ENCODE measurements at regions not wholly inside any gene's neighbourhood (a gene's known extent, or its start where the extent isn't known, plus 50 kb on each side); places are given as distances from the start of the nearest gene placed in this dataset.

DNA sequence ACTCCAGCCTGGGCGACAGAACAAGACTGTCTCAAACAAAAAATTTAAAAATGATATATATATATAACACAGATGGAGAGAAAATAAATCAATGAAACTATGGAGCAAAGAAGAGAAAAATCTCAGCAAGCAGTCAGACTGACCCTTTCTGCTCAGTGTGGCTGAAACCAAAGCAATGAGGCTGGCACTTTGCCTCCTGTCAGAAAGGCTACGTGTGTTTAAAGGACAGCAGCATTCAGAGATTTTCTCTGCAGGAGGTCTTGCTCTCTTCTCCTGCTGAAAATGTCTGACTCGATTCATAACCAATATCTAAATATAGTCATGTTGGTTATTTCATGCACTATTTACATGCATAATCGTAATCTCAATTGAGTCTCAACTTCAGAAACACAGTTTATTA lies 527.0 kb upstream of the JARID2 start:
- TF ChIP-seq, protein P1, sequence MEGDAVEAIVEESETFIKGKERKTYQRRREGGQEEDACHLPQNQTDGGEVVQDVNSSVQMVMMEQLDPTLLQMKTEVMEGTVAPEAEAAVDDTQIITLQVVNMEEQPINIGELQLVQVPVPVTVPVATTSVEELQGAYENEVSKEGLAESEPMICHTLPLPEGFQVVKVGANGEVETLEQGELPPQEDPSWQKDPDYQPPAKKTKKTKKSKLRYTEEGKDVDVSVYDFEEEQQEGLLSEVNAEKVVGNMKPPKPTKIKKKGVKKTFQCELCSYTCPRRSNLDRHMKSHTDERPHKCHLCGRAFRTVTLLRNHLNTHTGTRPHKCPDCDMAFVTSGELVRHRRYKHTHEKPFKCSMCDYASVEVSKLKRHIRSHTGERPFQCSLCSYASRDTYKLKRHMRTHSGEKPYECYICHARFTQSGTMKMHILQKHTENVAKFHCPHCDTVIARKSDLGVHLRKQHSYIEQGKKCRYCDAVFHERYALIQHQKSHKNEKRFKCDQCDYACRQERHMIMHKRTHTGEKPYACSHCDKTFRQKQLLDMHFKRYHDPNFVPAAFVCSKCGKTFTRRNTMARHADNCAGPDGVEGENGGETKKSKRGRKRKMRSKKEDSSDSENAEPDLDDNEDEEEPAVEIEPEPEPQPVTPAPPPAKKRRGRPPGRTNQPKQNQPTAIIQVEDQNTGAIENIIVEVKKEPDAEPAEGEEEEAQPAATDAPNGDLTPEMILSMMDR (IDR thresholded peaks at IDR 0.05; ENCODE audit: insufficient read depth, low read length): no peak
- TF ChIP-seq, protein P2, sequence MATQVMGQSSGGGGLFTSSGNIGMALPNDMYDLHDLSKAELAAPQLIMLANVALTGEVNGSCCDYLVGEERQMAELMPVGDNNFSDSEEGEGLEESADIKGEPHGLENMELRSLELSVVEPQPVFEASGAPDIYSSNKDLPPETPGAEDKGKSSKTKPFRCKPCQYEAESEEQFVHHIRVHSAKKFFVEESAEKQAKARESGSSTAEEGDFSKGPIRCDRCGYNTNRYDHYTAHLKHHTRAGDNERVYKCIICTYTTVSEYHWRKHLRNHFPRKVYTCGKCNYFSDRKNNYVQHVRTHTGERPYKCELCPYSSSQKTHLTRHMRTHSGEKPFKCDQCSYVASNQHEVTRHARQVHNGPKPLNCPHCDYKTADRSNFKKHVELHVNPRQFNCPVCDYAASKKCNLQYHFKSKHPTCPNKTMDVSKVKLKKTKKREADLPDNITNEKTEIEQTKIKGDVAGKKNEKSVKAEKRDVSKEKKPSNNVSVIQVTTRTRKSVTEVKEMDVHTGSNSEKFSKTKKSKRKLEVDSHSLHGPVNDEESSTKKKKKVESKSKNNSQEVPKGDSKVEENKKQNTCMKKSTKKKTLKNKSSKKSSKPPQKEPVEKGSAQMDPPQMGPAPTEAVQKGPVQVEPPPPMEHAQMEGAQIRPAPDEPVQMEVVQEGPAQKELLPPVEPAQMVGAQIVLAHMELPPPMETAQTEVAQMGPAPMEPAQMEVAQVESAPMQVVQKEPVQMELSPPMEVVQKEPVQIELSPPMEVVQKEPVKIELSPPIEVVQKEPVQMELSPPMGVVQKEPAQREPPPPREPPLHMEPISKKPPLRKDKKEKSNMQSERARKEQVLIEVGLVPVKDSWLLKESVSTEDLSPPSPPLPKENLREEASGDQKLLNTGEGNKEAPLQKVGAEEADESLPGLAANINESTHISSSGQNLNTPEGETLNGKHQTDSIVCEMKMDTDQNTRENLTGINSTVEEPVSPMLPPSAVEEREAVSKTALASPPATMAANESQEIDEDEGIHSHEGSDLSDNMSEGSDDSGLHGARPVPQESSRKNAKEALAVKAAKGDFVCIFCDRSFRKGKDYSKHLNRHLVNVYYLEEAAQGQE (IDR thresholded peaks at IDR 0.05; ENCODE audit: insufficient replicate concordance, low read depth): no peak
- TF ChIP-seq POLR2AphosphoS5 (IDR thresholded peaks at IDR 0.05; ENCODE audit: low read depth) (no peak), SPI1 (IDR thresholded peaks at IDR 0.05; ENCODE audit: borderline replicate concordance, low read depth) (no peak), GABPA (IDR thresholded peaks at IDR 0.05; ENCODE audit: low read depth) (no peak)

All from HL-60 (cell line).